ENCODE measurements at regions not wholly inside any gene's neighbourhood (a gene's known extent, or its start where the extent isn't known, plus 50 kb on each side); places are given as distances from the start of the nearest gene placed in this dataset.
A peak's percentile ranks its signal among the peaks of the same experiment; 100 is the strongest.

GRCh38 chr9:129474740-129475404 lies 146.0 kb downstream of the C9orf50 start:
- no peak overlapping the region for H3K27ac Mint-ChIP-seq

GRCh38 chr9:129473523-129474244 lies 147.2 kb downstream of the C9orf50 start:
- Mint-ChIP-seq H3K4me3 (no peak overlapping the region), H3K27ac (no peak overlapping the region), H3K27me3 (peaks cover 10% of the 10 kb centered on the region), H3K36me3 (ENCODE audit: low read depth) (no peaks in the 10 kb centered on the region), H3K9me3 (no peaks in the 10 kb centered on the region), H3K4me1 (ENCODE audit: low read depth) (peaks cover 52% of the 10 kb centered on the region)
- intact Hi-C loops (cut with micrococcal nuclease): no loop called here

More at GRCh38 chr9:129474740-129475404, 146.0 kb downstream of the C9orf50 start:
- intact Hi-C loops (cut with micrococcal nuclease): no loop called here
- Mint-ChIP-seq H3K4me3 (no peak overlapping the region), H3K9me3 (no peaks in the 10 kb centered on the region), H3K36me3 (ENCODE audit: low read depth) (no peaks in the 10 kb centered on the region), H3K27me3 (peaks cover 10% of the 10 kb centered on the region), H3K4me1 (ENCODE audit: low read depth) (peaks cover 46% of the 10 kb centered on the region)

- intact Hi-C loops (cut with micrococcal nuclease): no loop called here
- Mint-ChIP-seq H3K4me3 (no peak overlapping the region), H3K36me3 (ENCODE audit: low read depth) (no peaks in the 10 kb centered on the region), H3K27me3 (peaks cover 10% of the 10 kb centered on the region), H3K4me1 (ENCODE audit: low read depth) (peaks cover 52% of the 10 kb centered on the region), H3K27ac (no peak overlapping the region), H3K9me3 (no peaks in the 10 kb centered on the region)
These were observed 148.2 kb downstream of the C9orf50 start for GRCh38 chr9:129472651-129473102.

- peak overlapping the region; percentile 65 for H3K27ac Mint-ChIP-seq
- H3K4me3 Mint-ChIP-seq: no peak overlapping the region
- peaks cover 10% of the 10 kb centered on the region for H3K27me3 Mint-ChIP-seq
- no peaks in the 10 kb centered on the region for H3K36me3 Mint-ChIP-seq (ENCODE audit: low read depth)
- peaks cover 55% of the 10 kb centered on the region for H3K4me1 Mint-ChIP-seq (ENCODE audit: low read depth)
- intact Hi-C loops (cut with micrococcal nuclease): no loop called here
- no peaks in the 10 kb centered on the region for H3K9me3 Mint-ChIP-seq
These were observed 149.5 kb downstream of the C9orf50 start for GRCh38 chr9:129471201-129472019.

GRCh38 chr9:129469988-129470316 lies 150.9 kb downstream of the C9orf50 start:
- intact Hi-C loops (cut with micrococcal nuclease): no loop called here
- Mint-ChIP-seq H3K27me3 (peaks cover 8% of the 10 kb centered on the region), H3K4me1 (ENCODE audit: low read depth) (peaks cover 69% of the 10 kb centered on the region), H3K27ac (peak overlapping the region; percentile 39), H3K36me3 (ENCODE audit: low read depth) (no peaks in the 10 kb centered on the region), H3K4me3 (no peak overlapping the region), H3K9me3 (no peaks in the 10 kb centered on the region)

- intact Hi-C loops (cut with micrococcal nuclease): no loop called here
- Mint-ChIP-seq H3K9me3 (no peaks in the 10 kb centered on the region), H3K4me1 (ENCODE audit: low read depth) (peaks cover 72% of the 10 kb centered on the region), H3K36me3 (ENCODE audit: low read depth) (no peaks in the 10 kb centered on the region), H3K27ac (peak overlapping the region; percentile 39), H3K27me3 (peaks cover 8% of the 10 kb centered on the region), H3K4me3 (no peak overlapping the region)
These were observed 151.5 kb downstream of the C9orf50 start for GRCh38 chr9:129469188-129469987.

- no peaks in the 10 kb centered on the region for H3K9me3 Mint-ChIP-seq
- no peak overlapping the region for H3K27ac Mint-ChIP-seq
- intact Hi-C loops (cut with micrococcal nuclease): no loop called here
- H3K27me3 Mint-ChIP-seq: peaks cover 7% of the 10 kb centered on the region
- no peak overlapping the region for H3K4me3 Mint-ChIP-seq
- H3K4me1 Mint-ChIP-seq (ENCODE audit: low read depth): peaks cover 78% of the 10 kb centered on the region
- H3K36me3 Mint-ChIP-seq (ENCODE audit: low read depth): no peaks in the 10 kb centered on the region
These were observed 152.9 kb downstream of the C9orf50 start for GRCh38 chr9:129467739-129468666.

- Mint-ChIP-seq H3K36me3 (ENCODE audit: low read depth) (no peaks in the 10 kb centered on the region), H3K27ac (peak overlapping the region; percentile 35), H3K27me3 (peaks cover 3% of the 10 kb centered on the region), H3K4me1 (ENCODE audit: low read depth) (peaks cover 71% of the 10 kb centered on the region), H3K4me3 (no peak overlapping the region), H3K9me3 (no peaks in the 10 kb centered on the region)
- intact Hi-C loops (cut with micrococcal nuclease): no loop called here
These were observed 153.8 kb downstream of the C9orf50 start for GRCh38 chr9:129467004-129467588.

GRCh38 chr9:129465834-129466535 lies 154.9 kb downstream of the C9orf50 start:
- Mint-ChIP-seq H3K36me3 (ENCODE audit: low read depth) (no peaks in the 10 kb centered on the region), H3K9me3 (no peaks in the 10 kb centered on the region), H3K27ac (peak overlapping the region; percentile 23), H3K4me3 (no peak overlapping the region), H3K27me3 (no peaks in the 10 kb centered on the region), H3K4me1 (ENCODE audit: low read depth) (peaks cover 68% of the 10 kb centered on the region)
- intact Hi-C loops (cut with micrococcal nuclease): no loop called here

GRCh38 chr9:129464972-129465833 lies 155.7 kb downstream of the C9orf50 start:
- no peaks in the 10 kb centered on the region for H3K27me3 Mint-ChIP-seq
- intact Hi-C loops (cut with micrococcal nuclease): no loop called here
- H3K9me3 Mint-ChIP-seq: no peaks in the 10 kb centered on the region
- H3K4me1 Mint-ChIP-seq (ENCODE audit: low read depth): peaks cover 67% of the 10 kb centered on the region
- H3K27ac Mint-ChIP-seq: peak overlapping the region; percentile 23
- H3K4me3 Mint-ChIP-seq: no peak overlapping the region
- no peaks in the 10 kb centered on the region for H3K36me3 Mint-ChIP-seq (ENCODE audit: low read depth)

- no peaks in the 10 kb centered on the region for H3K36me3 Mint-ChIP-seq (ENCODE audit: low read depth)
- peaks cover 63% of the 10 kb centered on the region for H3K4me1 Mint-ChIP-seq (ENCODE audit: low read depth)
- H3K27ac Mint-ChIP-seq: peak overlapping the region; percentile 23
- H3K9me3 Mint-ChIP-seq: no peaks in the 10 kb centered on the region
- no peaks in the 10 kb centered on the region for H3K27me3 Mint-ChIP-seq
- intact Hi-C loops (cut with micrococcal nuclease): no loop called here
- no peak overlapping the region for H3K4me3 Mint-ChIP-seq
These were observed 156.9 kb downstream of the C9orf50 start for GRCh38 chr9:129463994-129464393.

All from dendritic cell treated with granulocyte-macrophage colony-stimulating factor and Interleukin-4, amounts not matched to agents 40 ng/mL and 50 ng/mL, for 4 days (primary cell).